ENCODE measurements at regions not wholly inside any gene's neighbourhood (a gene's known extent, or its start where the extent isn't known, plus 50 kb on each side); places are given as distances from the start of the nearest gene placed in this dataset.

- TF ChIP-seq CTCF (conservative IDR thresholded peaks at IDR 0.05; ENCODE audit: low read length) (no peak), EZH2phosphoT487 (IDR thresholded peaks at IDR 0.05; ENCODE audit: borderline replicate concordance, low read depth, low read length) (no peak)
Observed at GRCh38 chr1:118303534-118303933, 118.5 kb upstream of the SPAG17 start.

Data from OCI-LY7 (cell line).